GM12801 (cell line): ENCODE measurements at regions not wholly inside any gene's neighbourhood (a gene's known extent, or its start where the extent isn't known, plus 50 kb on each side); places are given as distances from the start of the nearest gene placed in this dataset.

ENCODE experiments used
- TF ChIP-seq, protein P1 (sequence below): IDR thresholded peaks from one replicate; pipeline ENCODE4 v1.5.1; 2011; ENCODE audit warnings: control low read depth; ENCODE audit not compliant: insufficient read length; ENCODE audit errors: extremely low read depth

DNA sequence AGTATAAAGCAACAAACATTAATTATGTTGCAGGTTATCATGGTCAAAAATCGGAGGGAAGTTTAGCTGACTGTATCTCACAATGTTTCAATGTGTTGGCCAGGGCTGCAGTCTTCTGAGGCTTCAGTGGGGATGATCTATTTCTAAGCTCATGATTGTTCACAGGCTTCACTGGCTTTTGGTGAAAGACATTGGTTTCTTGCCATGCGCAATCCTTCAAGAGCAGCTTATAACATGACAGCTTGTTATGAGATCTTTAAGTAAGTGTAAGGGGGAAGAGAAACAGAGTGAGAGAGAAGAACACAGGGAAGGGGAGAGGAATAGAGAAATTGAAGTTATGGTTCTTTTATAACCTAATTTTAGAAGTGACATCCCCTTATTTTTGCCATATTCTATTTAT is 385.9 kb upstream of the CHD1 start:
- TF ChIP-seq, protein P1, sequence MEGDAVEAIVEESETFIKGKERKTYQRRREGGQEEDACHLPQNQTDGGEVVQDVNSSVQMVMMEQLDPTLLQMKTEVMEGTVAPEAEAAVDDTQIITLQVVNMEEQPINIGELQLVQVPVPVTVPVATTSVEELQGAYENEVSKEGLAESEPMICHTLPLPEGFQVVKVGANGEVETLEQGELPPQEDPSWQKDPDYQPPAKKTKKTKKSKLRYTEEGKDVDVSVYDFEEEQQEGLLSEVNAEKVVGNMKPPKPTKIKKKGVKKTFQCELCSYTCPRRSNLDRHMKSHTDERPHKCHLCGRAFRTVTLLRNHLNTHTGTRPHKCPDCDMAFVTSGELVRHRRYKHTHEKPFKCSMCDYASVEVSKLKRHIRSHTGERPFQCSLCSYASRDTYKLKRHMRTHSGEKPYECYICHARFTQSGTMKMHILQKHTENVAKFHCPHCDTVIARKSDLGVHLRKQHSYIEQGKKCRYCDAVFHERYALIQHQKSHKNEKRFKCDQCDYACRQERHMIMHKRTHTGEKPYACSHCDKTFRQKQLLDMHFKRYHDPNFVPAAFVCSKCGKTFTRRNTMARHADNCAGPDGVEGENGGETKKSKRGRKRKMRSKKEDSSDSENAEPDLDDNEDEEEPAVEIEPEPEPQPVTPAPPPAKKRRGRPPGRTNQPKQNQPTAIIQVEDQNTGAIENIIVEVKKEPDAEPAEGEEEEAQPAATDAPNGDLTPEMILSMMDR: no peak

DNA sequence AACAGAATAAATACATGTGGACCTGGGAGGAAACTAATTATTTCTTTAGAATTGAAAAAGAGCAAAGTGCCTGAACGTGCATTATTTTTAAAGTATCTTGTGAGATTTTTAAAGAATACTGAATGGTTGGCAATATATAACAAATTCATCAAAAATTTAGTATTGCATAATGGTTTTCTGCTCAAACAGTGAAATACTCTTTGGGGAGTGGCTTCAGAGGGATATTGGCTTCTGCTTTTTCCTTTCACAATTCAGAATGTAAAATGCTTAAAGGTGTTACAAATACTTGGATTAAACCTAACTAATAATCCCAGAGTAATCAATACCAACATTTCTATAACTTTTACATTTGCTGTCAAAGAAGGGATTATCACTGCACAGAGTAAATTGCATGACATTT is 379.3 kb upstream of the CHD1 start:
- TF ChIP-seq, protein P1: no peak

DNA sequence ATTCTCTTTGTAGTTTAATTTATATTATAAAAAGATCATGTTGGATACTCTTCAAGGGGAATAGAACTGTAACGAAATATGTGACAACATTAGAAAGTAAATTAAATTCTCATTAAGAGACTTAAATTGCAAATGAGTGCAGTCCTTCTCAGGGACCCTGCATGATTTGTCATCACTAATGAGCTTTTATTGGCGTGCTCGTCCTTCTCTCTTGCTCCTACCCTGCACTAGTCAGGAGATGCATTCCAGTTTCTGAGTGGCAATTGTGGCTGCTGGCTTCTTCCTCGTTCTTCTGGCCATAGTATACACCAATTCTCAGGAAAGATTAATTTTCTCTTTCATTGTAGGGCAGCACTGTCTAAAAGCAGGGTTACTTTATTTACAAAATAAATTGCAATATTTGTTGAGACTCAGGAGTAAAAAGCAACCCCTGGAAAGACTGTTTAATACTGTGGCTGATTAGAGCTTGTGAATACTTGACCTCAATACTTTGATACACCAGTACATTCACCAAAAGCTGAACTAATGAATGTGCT is 376.3 kb upstream of the CHD1 start:
- TF ChIP-seq, protein P1: no peak

DNA sequence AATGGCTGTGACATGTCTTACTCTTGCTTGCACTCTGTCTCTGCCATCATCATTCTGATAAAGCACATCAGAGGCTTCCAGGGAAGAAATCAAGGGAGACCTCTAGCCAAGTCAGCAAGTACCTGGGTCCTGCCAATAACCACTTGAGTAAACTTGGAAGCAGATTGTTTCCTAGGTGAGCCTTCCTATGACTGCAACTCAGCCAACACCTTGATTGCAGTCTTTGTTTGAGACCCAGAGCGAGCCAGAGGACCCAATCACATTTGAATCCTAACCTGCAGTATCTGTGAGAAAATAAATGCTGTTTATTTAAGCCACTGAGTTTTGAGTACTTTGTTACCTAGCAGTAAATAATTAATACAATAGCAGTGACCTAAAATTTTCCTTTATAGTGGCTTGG is 356.8 kb upstream of the CHD1 start:
- TF ChIP-seq, protein P1: no peak

DNA sequence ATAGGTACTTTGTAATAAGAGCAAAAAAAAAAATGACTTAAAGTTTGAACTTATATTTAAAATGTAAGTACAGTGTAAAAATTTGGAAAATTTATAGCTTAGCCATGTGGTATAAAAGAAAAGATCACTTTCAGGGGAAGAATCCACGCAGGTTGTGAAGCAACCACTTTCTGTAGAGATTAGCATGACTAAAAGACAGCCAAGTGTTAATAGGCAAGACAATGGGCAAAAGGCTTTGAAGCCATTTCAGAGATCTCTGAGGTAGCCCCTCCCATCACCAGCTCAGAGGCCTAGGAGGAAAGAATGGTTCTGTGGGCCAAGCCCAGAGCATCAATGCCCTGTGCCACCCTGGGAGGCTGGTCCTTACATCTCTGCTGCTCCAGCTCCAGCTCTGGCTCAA is 346.3 kb upstream of the CHD1 start:
- TF ChIP-seq, protein P1: no peak

DNA sequence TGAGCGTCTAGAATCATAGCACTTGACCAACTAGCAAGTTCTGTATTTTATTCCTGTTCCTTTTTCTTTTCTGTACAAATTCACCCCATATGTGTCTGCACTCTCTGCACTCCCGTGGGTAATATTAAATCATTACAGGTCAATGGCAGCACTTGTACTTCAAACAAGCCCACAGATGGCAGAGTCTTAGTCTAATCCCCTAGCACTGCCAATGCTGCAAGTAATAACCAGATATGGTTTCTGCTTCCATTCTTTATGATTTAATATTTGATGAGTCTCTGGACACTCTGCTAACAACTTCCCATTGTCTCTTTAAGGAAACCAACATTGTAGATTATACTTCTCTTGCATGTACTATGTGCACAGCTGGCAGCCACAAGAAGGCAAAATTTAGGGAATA is 343.8 kb upstream of the CHD1 start:
- TF ChIP-seq, protein P1: no peak

DNA sequence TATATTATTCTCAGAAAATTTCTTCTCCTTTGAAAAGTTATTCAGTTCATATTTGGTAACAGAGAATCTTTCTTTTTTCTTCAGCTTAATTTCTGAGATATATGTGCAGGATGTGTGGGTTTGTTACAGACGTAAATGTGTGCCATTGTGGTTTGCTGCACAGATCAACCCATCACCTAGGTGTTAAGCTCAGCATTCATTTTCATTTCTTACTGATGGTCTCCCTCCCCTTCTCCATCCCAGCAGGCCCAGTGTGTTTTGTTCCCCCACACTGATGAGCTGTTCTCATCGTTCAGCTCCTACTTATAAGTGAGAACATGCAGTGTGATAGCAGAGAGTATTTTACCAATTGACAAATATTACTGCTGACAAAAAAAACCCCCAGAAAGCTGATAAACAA is 330.0 kb upstream of the CHD1 start:
- TF ChIP-seq, protein P1: no peak

DNA sequence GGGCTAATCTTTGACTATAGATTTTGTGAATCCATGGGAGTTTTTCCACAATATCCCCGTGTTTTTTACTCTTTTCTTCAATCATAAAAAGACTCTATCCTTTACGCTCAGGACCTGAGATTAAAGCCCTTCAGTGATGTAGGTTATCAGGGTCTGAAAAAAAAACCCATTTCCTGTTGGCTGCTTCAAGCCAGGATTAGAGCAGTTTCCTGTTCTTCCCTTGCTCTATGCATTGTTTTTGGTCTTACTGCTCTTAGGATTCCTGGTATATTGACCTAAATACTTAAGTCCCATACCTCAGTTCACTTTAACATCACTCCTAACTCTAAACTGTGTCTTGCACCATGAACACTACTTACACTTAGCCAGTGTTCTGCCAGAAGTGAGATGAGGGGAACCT is 319.3 kb upstream of the CHD1 start:
- TF ChIP-seq, protein P1: no peak
